ENCODE measurements at regions not wholly inside any gene's neighbourhood (a gene's known extent, or its start where the extent isn't known, plus 50 kb on each side); places are given as distances from the start of the nearest gene placed in this dataset.

- no peak for DNase-seq (ENCODE audit: low read depth, low spot score)
- Histone ChIP-seq H3K27me3 (ENCODE audit: control insufficient read depth, insufficient read depth, low read length) (no peaks in the 10 kb centered on the region), H3K4me3 (ENCODE audit: low read depth, low read length) (no peak overlapping the region), H3K9me3 (ENCODE audit: control insufficient read depth, insufficient read depth, low read length) (no peaks in the 10 kb centered on the region), H3K27ac (ENCODE audit: low read depth, low read length) (no peak overlapping the region)
- ChIA-PET CTCF (interaction anchor here (0.6 to 3.0 kb wide), 3 partner anchors 9 to 779 kb away, joined by 3 to 12 read pairs (median 7); no protein-coding TSS in a partner anchor), POLR2A (no interaction called here)
- TF ChIP-seq CTCF (IDR thresholded peaks at IDR 0.05; ENCODE audit: low read depth, low read length): peak; percentile 19; the same call in 1 of the 2 replicates
Observed at GRCh38 chr6:76697585-76697984, 625.1 kb upstream of the IMPG1 start.

- no peak for DNase-seq (ENCODE audit: low read depth, low spot score)
- no peak for TF ChIP-seq CTCF (IDR thresholded peaks at IDR 0.05; ENCODE audit: low read depth, low read length)
- ChIA-PET POLR2A (no interaction called here), CTCF (no interaction called here)
- no peaks in the 10 kb centered on the region; the same call in 1 of the 2 replicates for H3K9me3 ChIP-seq (ENCODE audit: control insufficient read depth, insufficient read depth, low read length)
- no peaks in the 10 kb centered on the region for H3K27me3 ChIP-seq (ENCODE audit: control insufficient read depth, insufficient read depth, low read length)
- H3K27ac ChIP-seq (ENCODE audit: low read depth, low read length): no peak overlapping the region
- H3K4me3 ChIP-seq (ENCODE audit: low read depth, low read length): no peak overlapping the region
Observed at GRCh38 chr6:76694795-76695194, 622.3 kb upstream of the IMPG1 start.

- Histone ChIP-seq H3K4me3 (ENCODE audit: low read depth, low read length) (no peak overlapping the region), H3K9me3 (ENCODE audit: control insufficient read depth, insufficient read depth, low read length) (no peaks in the 10 kb centered on the region; the same call in 1 of the 2 replicates), H3K27me3 (ENCODE audit: control insufficient read depth, insufficient read depth, low read length) (no peaks in the 10 kb centered on the region), H3K27ac (ENCODE audit: low read depth, low read length) (no peak overlapping the region)
- ChIA-PET POLR2A (no interaction called here), CTCF (interaction anchor here (0.6 to 1.7 kb wide), 4 partner anchors 773 to 792 kb away, joined by 3 to 7 read pairs (median 5); no protein-coding TSS in a partner anchor)
- DNase-seq (ENCODE audit: low read depth, low spot score): no peak
- TF ChIP-seq CTCF (IDR thresholded peaks at IDR 0.05; ENCODE audit: low read depth, low read length): no peak
Observed at GRCh38 chr6:76684875-76685274, 612.4 kb upstream of the IMPG1 start.

- no peak for DNase-seq (ENCODE audit: low read depth, low spot score)
- ChIA-PET POLR2A (no interaction called here), CTCF (interaction anchor here (0.7 to 3.3 kb wide), 5 partner anchors 773 to 791 kb away, joined by 3 to 15 read pairs (median 5); no protein-coding TSS in a partner anchor)
- Histone ChIP-seq H3K9me3 (ENCODE audit: control insufficient read depth, insufficient read depth, low read length) (no peaks in the 10 kb centered on the region; the same call in 1 of the 2 replicates), H3K4me3 (ENCODE audit: low read depth, low read length) (no peak overlapping the region), H3K27me3 (ENCODE audit: control insufficient read depth, insufficient read depth, low read length) (no peaks in the 10 kb centered on the region), H3K27ac (ENCODE audit: low read depth, low read length) (no peak overlapping the region)
- TF ChIP-seq CTCF (IDR thresholded peaks at IDR 0.05; ENCODE audit: low read depth, low read length): no peak
Observed at GRCh38 chr6:76683985-76684384, 611.5 kb upstream of the IMPG1 start.

- POLR2A ChIA-PET: no interaction called here
Observed at GRCh38 chr6:76682842-76683241, 610.4 kb upstream of the IMPG1 start.

More at GRCh38 chr6:76682842-76683241, 610.4 kb upstream of the IMPG1 start:
- CTCF ChIA-PET: interaction anchor here (0.5 to 3.3 kb wide), 11 partner anchors 9 to 789 kb away, joined by 3 to 15 read pairs (median 4); no protein-coding TSS in a partner anchor
- Histone ChIP-seq H3K4me3 (ENCODE audit: low read depth, low read length) (no peak overlapping the region), H3K27me3 (ENCODE audit: control insufficient read depth, insufficient read depth, low read length) (no peaks in the 10 kb centered on the region), H3K9me3 (ENCODE audit: control insufficient read depth, insufficient read depth, low read length) (no peaks in the 10 kb centered on the region; the same call in 1 of the 2 replicates), H3K27ac (ENCODE audit: low read depth, low read length) (no peak overlapping the region)
- peak; percentile 38 for TF ChIP-seq CTCF (IDR thresholded peaks at IDR 0.05; ENCODE audit: low read depth, low read length)
- no peak for DNase-seq (ENCODE audit: low read depth, low spot score)
